ENCODE measurements at regions not wholly inside any gene's neighbourhood (a gene's known extent, or its start where the extent isn't known, plus 50 kb on each side); places are given as distances from the start of the nearest gene placed in this dataset.

DNA sequence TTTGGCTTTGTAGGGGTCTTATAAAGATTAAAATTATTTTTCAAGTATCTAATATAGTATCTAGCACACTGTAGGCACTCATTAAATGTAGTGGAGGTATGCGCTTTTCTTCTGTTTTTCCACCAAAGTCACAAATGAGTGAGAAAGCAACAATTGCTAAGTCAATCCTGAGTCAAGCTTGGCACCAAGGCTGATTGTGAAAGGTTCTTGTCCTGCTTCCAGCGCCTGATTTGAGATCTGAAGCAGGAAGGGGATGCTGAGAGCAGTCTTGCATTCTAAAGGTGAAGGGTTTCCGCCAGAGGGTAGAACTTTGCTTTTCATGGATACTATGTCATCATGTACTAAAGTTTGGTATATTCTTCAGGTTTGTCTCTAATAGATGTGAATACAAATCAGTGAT lies 64.9 kb upstream of the DAAM1 start:
- H4K20me1 ChIP-seq (ENCODE audit: control insufficient read depth, insufficient read depth, low read depth, low read length), result no peaks in the 10 kb centered on the region
- peaks cover 12% of the 10 kb centered on the region for H3K27me3 ChIP-seq (ENCODE audit: control insufficient read depth, low read length)
- no peak overlapping the region for H3K4me2 ChIP-seq (ENCODE audit: low read length)
- H3K4me1 ChIP-seq (ENCODE audit: control insufficient read depth, low read length), result peaks cover 14% of the 10 kb centered on the region
- H3K9me3 ChIP-seq (ENCODE audit: control insufficient read depth, insufficient read depth, low read length), result no peaks in the 10 kb centered on the region
- no peaks in the 10 kb centered on the region for H3F3A ChIP-seq (ENCODE audit: control insufficient read depth, insufficient read depth)
- H3K36me3 ChIP-seq (ENCODE audit: control insufficient read depth, low read length), result no peaks in the 10 kb centered on the region
- H3K27ac ChIP-seq (ENCODE audit: low read depth, low read length), result no peak overlapping the region
- no peaks in the 10 kb centered on the region for H3K79me2 ChIP-seq (ENCODE audit: control insufficient read depth, low read length)
- no peak overlapping the region for H3K4me3 ChIP-seq (ENCODE audit: low read length)
- TF ChIP-seq EZH2phosphoT487 (IDR thresholded peaks at IDR 0.05; ENCODE audit: borderline replicate concordance, low read length), result no peak
- TF ChIP-seq, protein P1, sequence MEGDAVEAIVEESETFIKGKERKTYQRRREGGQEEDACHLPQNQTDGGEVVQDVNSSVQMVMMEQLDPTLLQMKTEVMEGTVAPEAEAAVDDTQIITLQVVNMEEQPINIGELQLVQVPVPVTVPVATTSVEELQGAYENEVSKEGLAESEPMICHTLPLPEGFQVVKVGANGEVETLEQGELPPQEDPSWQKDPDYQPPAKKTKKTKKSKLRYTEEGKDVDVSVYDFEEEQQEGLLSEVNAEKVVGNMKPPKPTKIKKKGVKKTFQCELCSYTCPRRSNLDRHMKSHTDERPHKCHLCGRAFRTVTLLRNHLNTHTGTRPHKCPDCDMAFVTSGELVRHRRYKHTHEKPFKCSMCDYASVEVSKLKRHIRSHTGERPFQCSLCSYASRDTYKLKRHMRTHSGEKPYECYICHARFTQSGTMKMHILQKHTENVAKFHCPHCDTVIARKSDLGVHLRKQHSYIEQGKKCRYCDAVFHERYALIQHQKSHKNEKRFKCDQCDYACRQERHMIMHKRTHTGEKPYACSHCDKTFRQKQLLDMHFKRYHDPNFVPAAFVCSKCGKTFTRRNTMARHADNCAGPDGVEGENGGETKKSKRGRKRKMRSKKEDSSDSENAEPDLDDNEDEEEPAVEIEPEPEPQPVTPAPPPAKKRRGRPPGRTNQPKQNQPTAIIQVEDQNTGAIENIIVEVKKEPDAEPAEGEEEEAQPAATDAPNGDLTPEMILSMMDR (IDR thresholded peaks at IDR 0.05; ENCODE audit: low read depth, low read length, poor library complexity, severe bottlenecking), result no peak
- no peaks in the 10 kb centered on the region for H3K9me2 ChIP-seq (replicated peaks; ENCODE audit: control insufficient read depth, low read length)

DNA sequence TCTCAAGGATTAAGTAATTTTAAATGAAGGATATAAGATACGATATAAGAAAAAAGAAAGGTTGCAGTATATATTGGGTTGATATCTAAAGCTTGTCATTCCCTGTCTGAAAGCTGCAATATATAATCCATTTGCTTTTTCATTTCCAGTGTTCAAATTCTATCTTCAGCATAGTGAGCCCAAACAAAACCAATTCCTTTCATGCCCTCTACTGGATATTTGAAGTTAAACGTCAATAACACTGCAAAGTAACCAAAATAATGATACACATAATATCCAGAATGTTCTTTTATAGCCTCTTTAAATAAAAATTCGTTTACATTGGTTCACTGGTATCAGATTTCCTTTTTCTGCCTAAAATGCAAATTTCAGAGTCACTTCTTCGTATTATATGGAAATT lies 64.5 kb upstream of the DAAM1 start:
- H3K4me1 ChIP-seq (ENCODE audit: control insufficient read depth, low read length), result peaks cover 14% of the 10 kb centered on the region
- H3K9me3 ChIP-seq (ENCODE audit: control insufficient read depth, insufficient read depth, low read length), result no peaks in the 10 kb centered on the region
- no peak overlapping the region for H3K27ac ChIP-seq (ENCODE audit: low read depth, low read length)
- H3K9me2 ChIP-seq (replicated peaks; ENCODE audit: control insufficient read depth, low read length), result no peaks in the 10 kb centered on the region
- H3K27me3 ChIP-seq (ENCODE audit: control insufficient read depth, low read length), result peaks cover 12% of the 10 kb centered on the region
- H3K79me2 ChIP-seq (ENCODE audit: control insufficient read depth, low read length), result no peaks in the 10 kb centered on the region
- TF ChIP-seq, protein P1 (IDR thresholded peaks at IDR 0.05; ENCODE audit: low read depth, low read length, poor library complexity, severe bottlenecking), result peak; percentile 49
- TF ChIP-seq EZH2phosphoT487 (IDR thresholded peaks at IDR 0.05; ENCODE audit: borderline replicate concordance, low read length), result no peak
- no peak overlapping the region for H3K4me3 ChIP-seq (ENCODE audit: low read length)
- no peaks in the 10 kb centered on the region for H4K20me1 ChIP-seq (ENCODE audit: control insufficient read depth, insufficient read depth, low read depth, low read length)
- no peaks in the 10 kb centered on the region for H3F3A ChIP-seq (ENCODE audit: control insufficient read depth, insufficient read depth)
- H3K36me3 ChIP-seq (ENCODE audit: control insufficient read depth, low read length), result no peaks in the 10 kb centered on the region
- H3K4me2 ChIP-seq (ENCODE audit: low read length), result no peak overlapping the region

DNA sequence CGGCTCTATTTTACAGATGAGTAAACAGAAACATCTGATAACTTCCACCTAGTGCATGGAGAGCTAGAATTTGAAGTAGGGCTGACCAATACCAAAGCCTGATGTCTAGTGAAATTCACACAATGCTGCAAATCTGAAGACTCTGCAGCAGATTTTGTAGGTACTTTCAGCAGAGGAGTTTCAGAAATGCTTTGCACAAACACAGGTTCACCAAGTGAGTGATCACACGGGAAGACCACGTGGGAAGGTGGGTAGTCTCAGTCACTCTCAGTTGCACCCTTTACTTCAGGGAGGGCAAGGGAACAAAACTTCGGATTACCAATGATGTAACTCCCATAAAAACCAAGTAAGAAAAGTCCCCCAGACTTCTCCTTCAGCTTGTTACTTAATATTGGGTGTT lies 63.3 kb upstream of the DAAM1 start:
- Histone ChIP-seq H3K4me3 (ENCODE audit: low read length) (no peak overlapping the region), H3K4me1 (ENCODE audit: control insufficient read depth, low read length) (peaks cover 14% of the 10 kb centered on the region), H3F3A (ENCODE audit: control insufficient read depth, insufficient read depth) (no peaks in the 10 kb centered on the region), H3K9me2 (replicated peaks; ENCODE audit: control insufficient read depth, low read length) (no peaks in the 10 kb centered on the region), H4K20me1 (ENCODE audit: control insufficient read depth, insufficient read depth, low read depth, low read length) (no peaks in the 10 kb centered on the region), H3K27me3 (ENCODE audit: control insufficient read depth, low read length) (peaks cover 12% of the 10 kb centered on the region), H3K4me2 (ENCODE audit: low read length) (no peak overlapping the region), H3K27ac (ENCODE audit: low read depth, low read length) (no peak overlapping the region), H3K79me2 (ENCODE audit: control insufficient read depth, low read length) (no peaks in the 10 kb centered on the region), H3K36me3 (ENCODE audit: control insufficient read depth, low read length) (no peaks in the 10 kb centered on the region), H3K9me3 (ENCODE audit: control insufficient read depth, insufficient read depth, low read length) (no peaks in the 10 kb centered on the region)
- no peak for TF ChIP-seq EZH2phosphoT487 (IDR thresholded peaks at IDR 0.05; ENCODE audit: borderline replicate concordance, low read length)
- TF ChIP-seq, protein P1 (IDR thresholded peaks at IDR 0.05; ENCODE audit: low read depth, low read length, poor library complexity, severe bottlenecking), result no peak

All from DOHH2 (cell line).